Brain microvascular endothelial cell (primary cell): ENCODE measurements at regions not wholly inside any gene's neighbourhood (a gene's known extent, or its start where the extent isn't known, plus 50 kb on each side); places are given as distances from the start of the nearest gene placed in this dataset.

ENCODE experiments used
- DNase-seq: peaks from one replicate; pipeline ENCODE4 v3.0.0-alpha.2; 2020
- H3K27ac ChIP-seq: fragments of 250-450 bp; sonication (Bioruptor Pico); 2 replicates; pipeline ENCODE4 v1.5.1; 2020; ENCODE audit warnings: mild to moderate bottlenecking, moderate library complexity
- H3K27me3 ChIP-seq: fragments of 250-450 bp; sonication (Bioruptor Pico); replicated peaks from 2 replicates; pipeline ENCODE4 v1.5.1; 2020; ENCODE audit warnings: mild to moderate bottlenecking
- H3K36me3 ChIP-seq: fragments of 250-450 bp; sonication (Bioruptor Pico); replicated peaks from 2 replicates; pipeline ENCODE4 v1.5.1; 2020; ENCODE audit warnings: mild to moderate bottlenecking
- H3K4me3 ChIP-seq: 2 replicates; pipeline ENCODE4 v1.5.1; 2011; ENCODE audit warnings: low read depth, mild to moderate bottlenecking, control low read depth, low read length, moderate library complexity
- in situ Hi-C: cut with HindIII; loops from 2 replicates; pipeline ENCODE4 v1.10.0; 2017; ENCODE audit warnings: low sequenced_read_pairs, low pct_ligation_motif_present
- TF ChIP-seq, protein P1 (sequence below): IDR thresholded peaks from 2 replicates; pipeline ENCODE4 v1.5.1; 2011; ENCODE audit warnings: low read depth, mild to moderate bottlenecking, moderate library complexity, low read length, control low read depth, inconsistent platforms; ENCODE audit errors: missing control alignments

DNA sequence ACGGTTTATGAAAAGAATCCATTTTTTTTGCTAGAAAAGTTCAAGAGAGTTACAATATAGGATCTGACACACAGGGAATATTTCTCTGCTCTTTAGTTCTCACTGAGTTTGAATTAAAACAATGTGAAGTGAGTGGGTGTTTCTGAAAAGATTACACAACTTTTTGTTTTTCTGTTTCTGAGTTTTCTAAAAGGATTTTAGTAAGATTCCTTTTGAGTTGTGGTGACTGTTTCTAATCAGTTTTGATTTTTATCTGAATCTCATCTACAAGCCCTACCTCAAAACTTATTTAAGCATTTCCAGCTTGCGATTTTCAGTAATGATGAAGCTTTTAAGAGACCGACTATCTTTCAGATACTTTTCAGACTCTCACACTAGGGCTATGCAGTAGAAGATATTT, 141.7 kb downstream of the GPAT3 start:
- DNase-seq, result no peak
- no peak overlapping the region for H3K27ac ChIP-seq

DNA sequence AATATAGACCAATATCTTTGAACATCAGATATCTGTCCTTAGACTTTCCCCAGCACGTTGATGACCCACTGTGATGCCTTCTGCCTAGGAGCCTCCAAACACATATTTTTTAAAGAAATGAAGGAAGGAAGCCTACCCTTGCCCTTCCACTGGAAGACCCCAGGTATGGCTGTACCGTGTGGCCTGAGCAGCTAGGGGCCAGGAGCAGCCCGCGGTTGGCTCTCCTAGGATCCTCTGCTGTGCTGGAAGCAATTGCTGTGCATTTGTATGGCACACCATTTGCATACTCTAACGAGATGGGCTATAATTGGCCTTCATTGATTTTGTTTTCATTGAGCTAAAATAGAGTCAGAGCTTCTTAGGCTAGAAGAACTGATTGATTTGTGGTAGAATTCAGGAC, 128.8 kb downstream of the GPAT3 start:
- H3K27me3 ChIP-seq, result no peaks in the 10 kb centered on the region
- in situ Hi-C loops, result no loop called here

More for the DNA sequence above, 141.7 kb downstream of the GPAT3 start:
- H3K27me3 ChIP-seq, result no peaks in the 10 kb centered on the region
- no peaks in the 10 kb centered on the region for H3K36me3 ChIP-seq
- TF ChIP-seq, protein P1, sequence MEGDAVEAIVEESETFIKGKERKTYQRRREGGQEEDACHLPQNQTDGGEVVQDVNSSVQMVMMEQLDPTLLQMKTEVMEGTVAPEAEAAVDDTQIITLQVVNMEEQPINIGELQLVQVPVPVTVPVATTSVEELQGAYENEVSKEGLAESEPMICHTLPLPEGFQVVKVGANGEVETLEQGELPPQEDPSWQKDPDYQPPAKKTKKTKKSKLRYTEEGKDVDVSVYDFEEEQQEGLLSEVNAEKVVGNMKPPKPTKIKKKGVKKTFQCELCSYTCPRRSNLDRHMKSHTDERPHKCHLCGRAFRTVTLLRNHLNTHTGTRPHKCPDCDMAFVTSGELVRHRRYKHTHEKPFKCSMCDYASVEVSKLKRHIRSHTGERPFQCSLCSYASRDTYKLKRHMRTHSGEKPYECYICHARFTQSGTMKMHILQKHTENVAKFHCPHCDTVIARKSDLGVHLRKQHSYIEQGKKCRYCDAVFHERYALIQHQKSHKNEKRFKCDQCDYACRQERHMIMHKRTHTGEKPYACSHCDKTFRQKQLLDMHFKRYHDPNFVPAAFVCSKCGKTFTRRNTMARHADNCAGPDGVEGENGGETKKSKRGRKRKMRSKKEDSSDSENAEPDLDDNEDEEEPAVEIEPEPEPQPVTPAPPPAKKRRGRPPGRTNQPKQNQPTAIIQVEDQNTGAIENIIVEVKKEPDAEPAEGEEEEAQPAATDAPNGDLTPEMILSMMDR, result no peak
- no peak overlapping the region for H3K4me3 ChIP-seq
- in situ Hi-C loops, result no loop called here

DNA sequence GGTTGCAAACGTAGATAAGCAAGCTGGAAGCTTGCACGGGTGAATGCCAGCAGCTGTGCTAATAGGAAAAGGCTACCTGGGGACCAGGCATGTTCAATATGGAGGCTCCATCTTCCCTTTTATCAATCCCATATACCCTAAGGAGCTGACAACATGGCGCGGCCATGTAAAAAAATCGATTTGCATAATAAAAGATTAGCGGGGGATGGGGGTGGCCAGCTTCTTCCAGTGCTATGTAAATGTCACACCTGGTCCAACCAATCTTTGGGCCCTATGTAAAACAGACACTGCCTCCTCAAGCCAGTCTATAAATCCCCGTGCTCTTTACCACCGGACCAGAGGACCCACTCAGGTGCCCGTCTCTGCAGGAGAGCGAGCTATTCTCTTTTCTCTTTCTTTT, 128.2 kb downstream of the GPAT3 start:
- H3K36me3 ChIP-seq, result no peaks in the 10 kb centered on the region
- in situ Hi-C loops, result no loop called here
- TF ChIP-seq, protein P1, result no peak
- no peak overlapping the region for H3K4me3 ChIP-seq
- no peak overlapping the region for H3K27ac ChIP-seq
- no peaks in the 10 kb centered on the region for H3K27me3 ChIP-seq
- DNase-seq, result no peak

More for the DNA sequence above, 128.8 kb downstream of the GPAT3 start:
- TF ChIP-seq, protein P1, result no peak
- no peaks in the 10 kb centered on the region for H3K36me3 ChIP-seq
- DNase-seq, result no peak
- H3K4me3 ChIP-seq, result no peak overlapping the region
- H3K27ac ChIP-seq, result no peak overlapping the region

DNA sequence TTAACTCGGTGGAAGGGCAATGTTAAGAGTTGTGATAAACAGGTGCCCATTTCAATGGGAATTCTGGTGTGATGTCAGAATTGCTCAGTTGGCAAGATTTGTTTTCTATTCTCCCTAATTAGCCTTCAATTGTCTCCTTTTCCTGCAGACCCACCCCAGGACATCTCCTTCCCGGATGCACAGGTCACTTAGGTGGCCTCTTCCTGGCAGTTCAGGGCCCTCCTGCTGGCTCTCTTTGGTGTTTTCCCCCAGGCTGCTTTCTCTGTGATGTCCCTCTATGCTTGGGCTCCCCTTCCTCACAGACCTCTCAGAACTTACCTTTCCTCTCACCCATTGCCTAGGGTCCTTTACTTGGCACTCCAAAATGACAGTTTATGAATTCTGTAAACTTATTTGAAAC, 126.3 kb downstream of the GPAT3 start:
- DNase-seq, result no peak
- Histone ChIP-seq H3K27ac (no peak overlapping the region), H3K4me3 (no peak overlapping the region), H3K36me3 (no peaks in the 10 kb centered on the region), H3K27me3 (no peaks in the 10 kb centered on the region)
- TF ChIP-seq, protein P1, result no peak
- in situ Hi-C loops, result no loop called here

DNA sequence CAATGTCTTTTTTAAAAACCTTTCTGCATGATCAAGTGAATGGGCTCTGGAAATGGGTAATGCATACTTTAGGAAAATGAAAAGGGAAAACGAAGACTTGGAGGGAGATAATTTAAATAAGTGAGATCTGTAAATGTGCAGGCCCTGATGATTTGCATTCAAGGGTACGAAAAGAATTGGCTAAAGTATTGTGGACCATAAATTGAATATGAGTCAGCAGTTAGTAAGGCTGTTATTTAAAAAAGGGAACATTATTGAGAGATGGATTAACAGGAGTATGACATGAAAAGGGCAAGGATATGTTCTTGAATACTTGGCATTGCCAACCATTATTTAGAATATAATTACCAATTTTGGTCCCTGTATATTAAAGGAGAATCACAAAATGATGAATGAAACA, 125.5 kb downstream of the GPAT3 start:
- Histone ChIP-seq H3K36me3 (no peaks in the 10 kb centered on the region), H3K27ac (no peak overlapping the region), H3K27me3 (no peaks in the 10 kb centered on the region), H3K4me3 (no peak overlapping the region)
- TF ChIP-seq, protein P1, result no peak
- in situ Hi-C loops, result no loop called here
- no peak for DNase-seq

DNA sequence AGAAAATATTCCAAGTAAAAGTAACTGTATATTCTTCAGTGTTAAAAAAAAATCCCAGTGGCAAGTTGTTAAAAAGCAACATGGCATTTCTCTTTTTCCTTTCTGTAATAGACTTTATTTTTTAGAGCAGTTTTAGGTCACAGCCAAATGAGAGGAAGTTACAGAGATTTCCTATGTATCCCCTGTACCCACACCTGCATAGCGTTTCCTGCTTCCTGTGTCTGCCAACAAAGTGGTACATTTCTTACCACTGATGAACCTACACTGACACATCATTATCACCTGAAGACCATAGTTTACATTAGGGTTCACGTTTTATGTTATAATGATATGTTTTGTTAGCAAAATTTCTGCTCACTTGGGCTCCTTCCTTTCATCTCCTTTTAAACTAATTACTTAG, 124.7 kb downstream of the GPAT3 start:
- in situ Hi-C loops, result no loop called here
- Histone ChIP-seq H3K27me3 (no peaks in the 10 kb centered on the region), H3K4me3 (no peak overlapping the region), H3K36me3 (no peaks in the 10 kb centered on the region), H3K27ac (no peak overlapping the region)
- no peak for DNase-seq
- TF ChIP-seq, protein P1, result no peak
